Panc1 (cell line): ENCODE measurements at regions not wholly inside any gene's neighbourhood (a gene's known extent, or its start where the extent isn't known, plus 50 kb on each side); places are given as distances from the start of the nearest gene placed in this dataset.

Source experiments
- POLR2AphosphoS5 ChIP-seq: IDR thresholded peaks from 2 replicates; pipeline ENCODE4 v1.6.1; 2012; ENCODE audit warnings: mild to moderate bottlenecking, low read depth, low read length, moderate library complexity
- SIN3A ChIP-seq: IDR thresholded peaks from 2 replicates; pipeline ENCODE4 v1.6.1; 2012; ENCODE audit warnings: low read depth, mild to moderate bottlenecking, low read length, moderate library complexity, borderline replicate concordance; ENCODE audit not compliant: insufficient read depth
- TCF7L2 ChIP-seq: IDR thresholded peaks from 2 replicates; pipeline ENCODE4 v1.6.1; 2011; ENCODE audit warnings: mild to moderate bottlenecking, low read depth, low read length, inconsistent platforms
- TF ChIP-seq, protein P1 (sequence below): fragments of 450-650 bp; IDR thresholded peaks from 2 replicates; pipeline ENCODE4 v1.5.1; 2017; ENCODE audit warnings: mild to moderate bottlenecking
- TF ChIP-seq, protein P2 (sequence below), 2 experiments: IDR thresholded peaks; 2 replicates each; pipeline ENCODE4 v1.6.1; 2011 to 2012; ENCODE audit warnings: low read depth in 2 of 2, control low read depth in 1 of 2, low read length in 1 of 2, mild to moderate bottlenecking in 1 of 2, moderate library complexity in 1 of 2; ENCODE audit not compliant: insufficient read depth in 1 of 2

DNA sequence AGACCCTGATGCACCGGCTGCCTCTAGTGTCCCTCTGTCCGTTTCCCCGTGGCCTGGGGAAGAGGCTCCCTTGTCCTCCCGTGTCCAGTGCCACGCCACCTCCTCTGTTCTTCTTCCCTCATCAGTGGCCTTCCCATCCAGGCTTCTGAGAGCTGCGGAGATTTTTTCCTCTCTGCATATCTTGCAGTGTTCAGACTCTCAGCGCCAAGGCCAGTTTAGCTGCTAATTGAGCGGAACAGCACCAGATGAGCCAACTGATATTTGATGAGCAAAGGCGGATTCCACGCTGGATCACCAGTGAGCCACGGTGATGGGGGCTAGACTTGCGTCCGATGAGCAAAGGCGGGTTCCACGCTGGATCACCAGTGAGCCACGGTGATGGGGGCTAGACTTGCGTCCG, 257.6 kb downstream of the FOXL1 start:
- TF ChIP-seq, protein P1, sequence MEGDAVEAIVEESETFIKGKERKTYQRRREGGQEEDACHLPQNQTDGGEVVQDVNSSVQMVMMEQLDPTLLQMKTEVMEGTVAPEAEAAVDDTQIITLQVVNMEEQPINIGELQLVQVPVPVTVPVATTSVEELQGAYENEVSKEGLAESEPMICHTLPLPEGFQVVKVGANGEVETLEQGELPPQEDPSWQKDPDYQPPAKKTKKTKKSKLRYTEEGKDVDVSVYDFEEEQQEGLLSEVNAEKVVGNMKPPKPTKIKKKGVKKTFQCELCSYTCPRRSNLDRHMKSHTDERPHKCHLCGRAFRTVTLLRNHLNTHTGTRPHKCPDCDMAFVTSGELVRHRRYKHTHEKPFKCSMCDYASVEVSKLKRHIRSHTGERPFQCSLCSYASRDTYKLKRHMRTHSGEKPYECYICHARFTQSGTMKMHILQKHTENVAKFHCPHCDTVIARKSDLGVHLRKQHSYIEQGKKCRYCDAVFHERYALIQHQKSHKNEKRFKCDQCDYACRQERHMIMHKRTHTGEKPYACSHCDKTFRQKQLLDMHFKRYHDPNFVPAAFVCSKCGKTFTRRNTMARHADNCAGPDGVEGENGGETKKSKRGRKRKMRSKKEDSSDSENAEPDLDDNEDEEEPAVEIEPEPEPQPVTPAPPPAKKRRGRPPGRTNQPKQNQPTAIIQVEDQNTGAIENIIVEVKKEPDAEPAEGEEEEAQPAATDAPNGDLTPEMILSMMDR = no peak
- TF ChIP-seq, protein P2, sequence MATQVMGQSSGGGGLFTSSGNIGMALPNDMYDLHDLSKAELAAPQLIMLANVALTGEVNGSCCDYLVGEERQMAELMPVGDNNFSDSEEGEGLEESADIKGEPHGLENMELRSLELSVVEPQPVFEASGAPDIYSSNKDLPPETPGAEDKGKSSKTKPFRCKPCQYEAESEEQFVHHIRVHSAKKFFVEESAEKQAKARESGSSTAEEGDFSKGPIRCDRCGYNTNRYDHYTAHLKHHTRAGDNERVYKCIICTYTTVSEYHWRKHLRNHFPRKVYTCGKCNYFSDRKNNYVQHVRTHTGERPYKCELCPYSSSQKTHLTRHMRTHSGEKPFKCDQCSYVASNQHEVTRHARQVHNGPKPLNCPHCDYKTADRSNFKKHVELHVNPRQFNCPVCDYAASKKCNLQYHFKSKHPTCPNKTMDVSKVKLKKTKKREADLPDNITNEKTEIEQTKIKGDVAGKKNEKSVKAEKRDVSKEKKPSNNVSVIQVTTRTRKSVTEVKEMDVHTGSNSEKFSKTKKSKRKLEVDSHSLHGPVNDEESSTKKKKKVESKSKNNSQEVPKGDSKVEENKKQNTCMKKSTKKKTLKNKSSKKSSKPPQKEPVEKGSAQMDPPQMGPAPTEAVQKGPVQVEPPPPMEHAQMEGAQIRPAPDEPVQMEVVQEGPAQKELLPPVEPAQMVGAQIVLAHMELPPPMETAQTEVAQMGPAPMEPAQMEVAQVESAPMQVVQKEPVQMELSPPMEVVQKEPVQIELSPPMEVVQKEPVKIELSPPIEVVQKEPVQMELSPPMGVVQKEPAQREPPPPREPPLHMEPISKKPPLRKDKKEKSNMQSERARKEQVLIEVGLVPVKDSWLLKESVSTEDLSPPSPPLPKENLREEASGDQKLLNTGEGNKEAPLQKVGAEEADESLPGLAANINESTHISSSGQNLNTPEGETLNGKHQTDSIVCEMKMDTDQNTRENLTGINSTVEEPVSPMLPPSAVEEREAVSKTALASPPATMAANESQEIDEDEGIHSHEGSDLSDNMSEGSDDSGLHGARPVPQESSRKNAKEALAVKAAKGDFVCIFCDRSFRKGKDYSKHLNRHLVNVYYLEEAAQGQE (IDR thresholded peaks at IDR 0.05; ENCODE audit: insufficient read depth in 1 of 2, low read depth in 2 of 2, low read length in 1 of 2) = no peak
- no peak for TF ChIP-seq POLR2AphosphoS5
- TF ChIP-seq TCF7L2 = no peak
- TF ChIP-seq SIN3A = no peak
